ENCODE measurements at regions not wholly inside any gene's neighbourhood (a gene's known extent, or its start where the extent isn't known, plus 50 kb on each side); places are given as distances from the start of the nearest gene placed in this dataset.

DNA sequence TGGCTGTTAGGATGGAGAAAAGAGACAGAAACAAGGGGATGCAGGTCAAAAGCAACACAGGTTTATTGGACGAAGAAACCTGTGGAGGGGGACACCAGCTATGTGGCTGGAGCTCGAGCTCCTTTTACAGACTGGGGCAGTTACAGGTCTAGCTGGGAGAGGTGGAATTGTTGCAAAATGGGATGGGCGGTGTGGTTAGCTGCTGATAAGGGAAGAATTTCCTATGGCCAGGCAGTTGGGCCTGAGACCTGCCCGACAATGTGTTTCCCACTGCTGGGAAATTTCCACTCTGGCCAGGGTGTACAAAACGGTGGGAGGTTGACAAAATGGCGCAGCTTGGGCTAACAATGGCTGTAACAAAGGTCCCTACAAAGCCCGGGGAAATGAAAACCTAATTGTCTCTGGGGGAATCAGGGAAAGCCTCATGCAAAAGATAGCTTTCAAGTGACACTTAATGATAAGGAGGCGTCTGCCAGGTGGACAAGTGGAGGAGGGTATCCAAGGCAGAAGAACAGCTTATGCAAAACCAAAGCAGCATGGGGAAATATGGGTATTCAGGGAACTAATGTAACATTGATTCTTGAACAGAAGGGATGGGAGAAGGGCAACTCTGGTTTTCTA lies 137.4 kb upstream of the SGO1 start:
- H2AFZ ChIP-seq (ENCODE audit: low read length): no peak overlapping the region
- no peak for DNase-seq
- no peak overlapping the region for H3K23ac ChIP-seq (ENCODE audit: insufficient read length, low read depth, low read length)
- H3K36me3 Mint-ChIP-seq (ENCODE audit: insufficient read depth in 1 of 3, low read depth in 3 of 3): no peaks in the 10 kb centered on the region
- H3K4me3 Mint-ChIP-seq: no peak overlapping the region
- H3K9ac ChIP-seq (ENCODE audit: extremely low read depth, insufficient read length, low read length): no peak overlapping the region
- no peak overlapping the region for H2AK5ac ChIP-seq (ENCODE audit: insufficient read length, low read length)
- H4K8ac ChIP-seq (replicated peaks; ENCODE audit: insufficient read length, low read depth, low read length): no peak overlapping the region
- H3K14ac ChIP-seq (ENCODE audit: insufficient read depth, low read length): no peak overlapping the region
- no peak overlapping the region for H4K5ac ChIP-seq (ENCODE audit: insufficient read length, low read depth, low read length)
- no peaks in the 10 kb centered on the region for H3K27me3 ChIP-seq (ENCODE audit: insufficient read depth, low read length)
- no peak overlapping the region for H4K91ac ChIP-seq (ENCODE audit: insufficient read length, low read depth, low read length)
- H4K20me1 ChIP-seq (ENCODE audit: control insufficient read depth, insufficient read depth, insufficient read length): no peaks in the 10 kb centered on the region
- H2BK20ac ChIP-seq (ENCODE audit: low read depth, low read length, poor library complexity, severe bottlenecking): no peak overlapping the region
- H3K79me1 ChIP-seq (ENCODE audit: insufficient read depth, low read depth, low read length, poor library complexity, severe bottlenecking): no peaks in the 10 kb centered on the region
- no peaks in the 10 kb centered on the region for H3K4me1 ChIP-seq (ENCODE audit: insufficient read depth, low read length)
- no peak overlapping the region for H3K27ac ChIP-seq (ENCODE audit: insufficient read length, low read depth, low read length)
- no peak overlapping the region for H2BK12ac ChIP-seq (ENCODE audit: insufficient read length, low read depth, low read length)
- WGBS (ENCODE audit: extremely low coverage, insufficient read length, low lambda C conversion rate): no CpG with 5 or more reads among the region's 8 CpGs
- H2BK5ac ChIP-seq (ENCODE audit: insufficient read length, low read length): no peak overlapping the region
- H3K4me2 ChIP-seq (ENCODE audit: insufficient read depth, insufficient read length, low read length): no peak overlapping the region
- TF ChIP-seq, protein P1, sequence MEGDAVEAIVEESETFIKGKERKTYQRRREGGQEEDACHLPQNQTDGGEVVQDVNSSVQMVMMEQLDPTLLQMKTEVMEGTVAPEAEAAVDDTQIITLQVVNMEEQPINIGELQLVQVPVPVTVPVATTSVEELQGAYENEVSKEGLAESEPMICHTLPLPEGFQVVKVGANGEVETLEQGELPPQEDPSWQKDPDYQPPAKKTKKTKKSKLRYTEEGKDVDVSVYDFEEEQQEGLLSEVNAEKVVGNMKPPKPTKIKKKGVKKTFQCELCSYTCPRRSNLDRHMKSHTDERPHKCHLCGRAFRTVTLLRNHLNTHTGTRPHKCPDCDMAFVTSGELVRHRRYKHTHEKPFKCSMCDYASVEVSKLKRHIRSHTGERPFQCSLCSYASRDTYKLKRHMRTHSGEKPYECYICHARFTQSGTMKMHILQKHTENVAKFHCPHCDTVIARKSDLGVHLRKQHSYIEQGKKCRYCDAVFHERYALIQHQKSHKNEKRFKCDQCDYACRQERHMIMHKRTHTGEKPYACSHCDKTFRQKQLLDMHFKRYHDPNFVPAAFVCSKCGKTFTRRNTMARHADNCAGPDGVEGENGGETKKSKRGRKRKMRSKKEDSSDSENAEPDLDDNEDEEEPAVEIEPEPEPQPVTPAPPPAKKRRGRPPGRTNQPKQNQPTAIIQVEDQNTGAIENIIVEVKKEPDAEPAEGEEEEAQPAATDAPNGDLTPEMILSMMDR (conservative IDR thresholded peaks at IDR 0.05): no peak
- H2BK120ac ChIP-seq (ENCODE audit: low read depth, low read length, poor library complexity, severe bottlenecking): no peak overlapping the region
- H3K56ac ChIP-seq (ENCODE audit: insufficient read length, low read depth, low read length): no peak overlapping the region
- no peaks in the 10 kb centered on the region for H3K9me3 ChIP-seq (ENCODE audit: control insufficient read depth, low read depth, low read length)
- no peaks in the 10 kb centered on the region for H3K9me3 Mint-ChIP-seq
- no peaks in the 10 kb centered on the region for H3K4me1 Mint-ChIP-seq
- no peak overlapping the region for H2BK15ac ChIP-seq (ENCODE audit: low read depth, low read length)
- H3K79me2 ChIP-seq (ENCODE audit: insufficient read depth, low read length): no peaks in the 10 kb centered on the region
- H3K27me3 Mint-ChIP-seq (ENCODE audit: low read depth): no peaks in the 10 kb centered on the region; the same call in 1 of the 2 replicates
- H3K27ac Mint-ChIP-seq: no peak overlapping the region
- no peak overlapping the region for H3K18ac ChIP-seq (ENCODE audit: insufficient read length, low read depth, low read length)
- no peak overlapping the region for H3T11ph ChIP-seq (ENCODE audit: low read length)
- H3K4ac ChIP-seq (ENCODE audit: low read depth, low read length): no peak overlapping the region
- no peaks in the 10 kb centered on the region for H3K23me2 ChIP-seq (ENCODE audit: insufficient read length, low read depth, low read length, poor library complexity, severe bottlenecking)

Measured in H9 (cell line).